PC-3 (cell line): ENCODE measurements at regions not wholly inside any gene's neighbourhood (a gene's known extent, or its start where the extent isn't known, plus 50 kb on each side); places are given as distances from the start of the nearest gene placed in this dataset.
A peak's percentile ranks its signal among the peaks of the same experiment; 100 is the strongest.

Experiments used
- ATAC-seq: fragments of 200-7000 bp; cut with Tn5 transposase; 2 replicates; pipeline ENCODE4 v1.9.1; 2020; ENCODE audit warnings: mild to moderate bottlenecking, moderate library complexity
- BruUV-seq: library from RNA; stranded (reverse); fragments of 400-500 nt; replicated peaks from 2 replicates; lab custom pipeline; 2021; lab: Mats Ljungman, UMichigan
- CTCF ChIA-PET: fragments of 300-600 bp; sonication (Branson Sonifier 250); formaldehyde crosslinking; loops from one replicate; lab custom pipeline; 2022; ENCODE audit warnings: antibody characterized with exemption; lab: Charles Lee
- POLR2A ChIA-PET: fragments of 300-600 bp; sonication (Branson Sonifier 250); formaldehyde crosslinking; loops from one replicate; lab custom pipeline; 2022; ENCODE audit warnings: antibody characterized with exemption; ENCODE audit not compliant: unreplicated experiment; lab: Charles Lee
- DNase-seq: peaks from one replicate; pipeline ENCODE4 v3.0.0-alpha.2; 2015
- H2AFZ ChIP-seq: fragments of 300-600 bp; sonication (generic); 2 replicates; pipeline ENCODE4 v1.6.0; 2016; ENCODE audit warnings: antibody characterized with exemption, low read length
- H3F3A ChIP-seq: fragments of 300-600 bp; sonication (generic); one replicate; pipeline ENCODE4 v1.6.0; 2017; ENCODE audit warnings: antibody characterized with exemption, low read length, control low read depth, mild to moderate bottlenecking; ENCODE audit not compliant: unreplicated experiment
- H3K27ac ChIP-seq: fragments of 300-600 bp; sonication (generic); 2 replicates; pipeline ENCODE4 v1.5.1; 2016; ENCODE audit warnings: mild to moderate bottlenecking, low read length
- H3K27me3 ChIP-seq: fragments of 300-600 bp; sonication (generic); 2 replicates; pipeline ENCODE4 v1.6.1; 2016; ENCODE audit warnings: low read length, mixed read lengths
- H3K36me3 ChIP-seq: fragments of 300-600 bp; sonication (generic); 2 replicates; pipeline ENCODE4 v1.6.1; 2016; ENCODE audit warnings: low read depth, mixed run types, low read length, mixed read lengths
- H3K4me1 ChIP-seq: fragments of 300-600 bp; sonication (generic); 2 replicates; pipeline ENCODE4 v1.5.1; 2016; ENCODE audit warnings: low read length; ENCODE audit not compliant: insufficient read depth
- H3K4me2 ChIP-seq: fragments of 300-600 bp; sonication (generic); 2 replicates; pipeline ENCODE4 v1.6.0; 2016; ENCODE audit warnings: low read length
- H3K4me3 ChIP-seq: fragments of 300-600 bp; sonication (generic); 2 replicates; pipeline ENCODE4 v1.5.1; 2016; ENCODE audit warnings: mild to moderate bottlenecking, low read length, mixed read lengths
- H3K79me2 ChIP-seq: fragments of 300-600 bp; sonication (generic); 2 replicates; pipeline ENCODE4 v1.6.1; 2017; ENCODE audit warnings: low read length, mixed read lengths
- H3K9ac ChIP-seq: fragments of 300-600 bp; sonication (generic); 2 replicates; pipeline ENCODE4 v1.6.0; 2016; ENCODE audit warnings: mild to moderate bottlenecking, low read length
- H3K9me2 ChIP-seq: fragments of 300-600 bp; sonication (generic); replicated peaks from 2 replicates; pipeline ENCODE4 v1.6.1; 2016; ENCODE audit warnings: mixed run types, low read length, mixed read lengths
- H3K9me3 ChIP-seq: fragments of 300-600 bp; sonication (generic); 2 replicates; pipeline ENCODE4 v1.6.1; 2016; ENCODE audit warnings: low read length, mixed read lengths
- H4K20me1 ChIP-seq: fragments of 300-600 bp; sonication (generic); 2 replicates; pipeline ENCODE4 v1.6.1; 2016; ENCODE audit warnings: low read length, mixed read lengths
- CTCF ChIP-seq: fragments of 300-600 bp; sonication (generic); conservative IDR thresholded peaks from 2 replicates; pipeline ENCODE4 v1.5.1; 2017; ENCODE audit warnings: antibody characterized with exemption, low read depth, mild to moderate bottlenecking, low read length
- EZH2 ChIP-seq: fragments of 300-600 bp; sonication (generic); IDR thresholded peaks from one replicate; pipeline ENCODE4 v1.6.1; 2017; ENCODE audit warnings: antibody characterized with exemption, mild to moderate bottlenecking, low read length; ENCODE audit not compliant: unreplicated experiment
- EZH2phosphoT487 ChIP-seq: fragments of 300-600 bp; sonication (generic); IDR thresholded peaks from 2 replicates; pipeline ENCODE4 v1.6.1; 2018; ENCODE audit warnings: mild to moderate bottlenecking, antibody characterized with exemption, low read length, borderline replicate concordance
- intact Hi-C: fragments of 100-400 bp; cut with micrococcal nuclease; formaldehyde crosslinking; loops from 2 replicates; pipeline ENCODE4 v1.9.0; 2023

GRCh38 chr11:70891844-70892380 lies 360.5 kb downstream of the SHANK2 start:
- no peak for TF ChIP-seq EZH2
- no peak for TF ChIP-seq CTCF
- no peak for TF ChIP-seq EZH2phosphoT487
- no peak overlapping the region for H3K4me3 ChIP-seq
- no TSS peak for BruUV-seq
- H3K9me3 ChIP-seq: no peaks in the 10 kb centered on the region
- no peaks in the 10 kb centered on the region for H4K20me1 ChIP-seq
- no peaks in the 10 kb centered on the region for H3K4me1 ChIP-seq
- no peak for ATAC-seq
- no peak overlapping the region for H3K27ac ChIP-seq
- H3K4me2 ChIP-seq: no peak overlapping the region
- no peaks in the 10 kb centered on the region for H3K79me2 ChIP-seq
- CTCF ChIA-PET: no interaction called here
- H3K9me2 ChIP-seq: no peaks in the 10 kb centered on the region
- POLR2A ChIA-PET: no interaction called here
- H3K9ac ChIP-seq: no peak overlapping the region
- DNase-seq: no peak
- H3K27me3 ChIP-seq: no peaks in the 10 kb centered on the region
- intact Hi-C loops: no loop called here
- H2AFZ ChIP-seq: no peak overlapping the region
- H3K36me3 ChIP-seq: no peaks in the 10 kb centered on the region
- H3F3A ChIP-seq: no peaks in the 10 kb centered on the region

DNA sequence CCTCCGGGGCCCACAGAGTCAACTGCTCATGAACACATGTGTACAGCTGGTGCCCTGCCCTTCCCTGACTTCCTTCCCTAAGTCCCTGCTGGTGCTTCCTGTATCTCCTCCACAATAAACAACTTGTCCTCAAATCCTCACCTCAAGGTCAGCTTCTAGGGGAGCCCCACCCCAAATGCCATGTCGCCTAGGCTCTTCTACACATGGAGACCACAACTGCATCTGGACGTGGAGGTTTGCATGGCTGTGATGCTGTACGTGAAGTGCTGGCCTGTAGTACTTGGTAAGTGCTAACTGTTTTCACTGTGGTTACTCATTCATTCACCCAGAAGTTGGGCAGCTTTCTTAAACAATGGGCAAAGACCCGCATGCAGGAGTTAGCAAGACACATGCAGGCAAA lies 359.5 kb downstream of the SHANK2 start:
- ChIA-PET CTCF (no interaction called here), POLR2A (no interaction called here)
- TF ChIP-seq EZH2 (no peak), CTCF (no peak)

DNA sequence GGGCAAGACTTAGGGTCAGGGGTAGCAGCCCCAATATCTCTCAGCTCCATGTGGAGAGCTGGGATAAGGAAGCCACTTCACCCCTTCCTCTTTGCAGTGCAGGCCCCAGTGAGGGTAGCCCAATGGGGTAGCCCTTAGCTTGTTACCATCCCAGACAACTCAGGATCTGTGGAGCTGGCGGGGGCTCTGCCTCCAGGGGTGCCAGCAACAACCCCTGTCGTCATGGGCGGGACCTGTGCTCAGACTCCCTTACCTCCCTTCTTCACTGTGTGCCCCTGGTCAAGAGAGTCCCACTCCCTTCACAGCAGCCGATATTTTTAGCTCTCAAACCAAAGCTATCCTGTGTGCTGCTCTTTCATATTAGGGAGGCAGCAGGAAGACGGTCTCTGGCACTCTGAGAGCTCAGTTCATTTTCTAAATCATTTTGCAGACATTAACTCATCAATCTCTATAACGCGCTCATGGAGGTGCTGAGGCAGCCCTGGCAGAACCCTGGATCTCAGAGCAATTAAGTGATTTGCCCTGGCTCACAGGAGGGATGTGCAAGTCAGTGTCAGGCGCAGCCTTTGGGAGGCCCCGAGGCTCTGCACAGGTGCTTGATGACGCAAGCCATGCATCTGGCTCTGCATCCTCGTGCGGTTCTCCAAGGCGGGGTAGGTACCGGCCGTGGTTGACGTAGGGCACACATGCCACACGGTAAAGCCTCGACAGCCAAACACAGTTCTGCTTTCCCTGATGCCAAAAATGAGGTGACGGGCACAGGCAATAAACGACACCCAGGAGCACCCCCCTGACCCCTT lies 357.6 kb downstream of the SHANK2 start:
- no peak overlapping the region for H2AFZ ChIP-seq
- H3K4me1 ChIP-seq: no peaks in the 10 kb centered on the region
- no peak for ATAC-seq
- ChIA-PET POLR2A (no interaction called here), CTCF (no interaction called here)
- TSS peak; percentile 6 for BruUV-seq
- no peak for DNase-seq
- no peaks in the 10 kb centered on the region for H3K79me2 ChIP-seq
- 0 out of 2 replicates have a peak, but pooled peaks cover 10% of the 10 kb centered on the region for H3K36me3 ChIP-seq
- H3K9me3 ChIP-seq: peaks cover 9% of the 10 kb centered on the region; the same call in 1 of the 2 replicates
- H3K9me2 ChIP-seq: no peaks in the 10 kb centered on the region
- intact Hi-C loops: no loop called here
- no peaks in the 10 kb centered on the region for H4K20me1 ChIP-seq
- no peak overlapping the region for H3K9ac ChIP-seq
- H3K4me3 ChIP-seq: no peak overlapping the region
- no peaks in the 10 kb centered on the region for H3F3A ChIP-seq
- H3K27ac ChIP-seq: no peak overlapping the region
- no peak overlapping the region for H3K4me2 ChIP-seq
- H3K27me3 ChIP-seq: no peaks in the 10 kb centered on the region
- TF ChIP-seq CTCF (no peak), EZH2 (no peak), EZH2phosphoT487 (no peak)

More for the DNA sequence above, 359.5 kb downstream of the SHANK2 start:
- H3K79me2 ChIP-seq: no peaks in the 10 kb centered on the region
- no peak overlapping the region for H3K4me2 ChIP-seq
- H3K27me3 ChIP-seq: no peaks in the 10 kb centered on the region
- H3K4me3 ChIP-seq: no peak overlapping the region
- BruUV-seq: TSS peak; percentile 18
- H3K9me3 ChIP-seq: 0 out of 2 replicates have a peak, but pooled peaks cover 3% of the 10 kb centered on the region
- no peaks in the 10 kb centered on the region for H3F3A ChIP-seq
- no peaks in the 10 kb centered on the region for H4K20me1 ChIP-seq
- no peaks in the 10 kb centered on the region for H3K4me1 ChIP-seq
- no peak for ATAC-seq
- no peak overlapping the region for H2AFZ ChIP-seq
- no peaks in the 10 kb centered on the region for H3K9me2 ChIP-seq
- H3K9ac ChIP-seq: no peak overlapping the region
- intact Hi-C loops: no loop called here
- no peak for DNase-seq
- H3K27ac ChIP-seq: no peak overlapping the region
- 0 out of 2 replicates have a peak, but pooled peaks cover 6% of the 10 kb centered on the region for H3K36me3 ChIP-seq
